PFSK-1 (cell line): ENCODE measurements at regions not wholly inside any gene's neighbourhood (a gene's known extent, or its start where the extent isn't known, plus 50 kb on each side); places are given as distances from the start of the nearest gene placed in this dataset.

Experiments
- FOXP2 ChIP-seq: optimal IDR thresholded peaks from 2 replicates; pipeline ENCODE3; 2011; ENCODE audit warnings: borderline replicate concordance, control low read depth, inconsistent platforms; ENCODE audit not compliant: insufficient read depth; ENCODE audit errors: extremely low read length, extremely low read depth
- POLR2AphosphoS5 ChIP-seq: IDR thresholded peaks from 2 replicates; pipeline ENCODE4 v1.6.1; 2012; ENCODE audit warnings: low read depth, mild to moderate bottlenecking, control low read depth, low read length, moderate library complexity
- REST ChIP-seq, 2 experiments: IDR thresholded peaks; 2 replicates each; pipeline versions ENCODE4 v1.6.1 to v1.8.0; 2011 to 2012; ENCODE audit warnings: low read depth in 2 of 2, low read length in 2 of 2, control low read depth in 1 of 2, inconsistent platforms in 1 of 2, mild to moderate bottlenecking in 1 of 2, moderate library complexity in 1 of 2; ENCODE audit not compliant: insufficient read depth in 1 of 2
- SIN3A ChIP-seq: IDR thresholded peaks from 2 replicates; pipeline ENCODE4 v1.6.1; 2012; ENCODE audit warnings: mild to moderate bottlenecking, low read length, moderate library complexity, borderline replicate concordance; ENCODE audit not compliant: insufficient read depth
- TAF1 ChIP-seq: IDR thresholded peaks from 2 replicates; pipeline ENCODE4 v1.6.1; 2012; ENCODE audit warnings: low read length, control low read depth, borderline replicate concordance; ENCODE audit not compliant: insufficient read depth

- TF ChIP-seq POLR2AphosphoS5, result no peak
- no peak for TF ChIP-seq FOXP2
- TF ChIP-seq REST (IDR thresholded peaks at IDR 0.05; ENCODE audit: insufficient read depth in 1 of 2, low read depth in 2 of 2, low read length in 2 of 2), result no peak
- no peak for TF ChIP-seq TAF1
- no peak for TF ChIP-seq SIN3A
These were observed 266.6 kb downstream of the SMARCA2 start for GRCh38 chr9:2281803-2282185.

GRCh38 chr9:2284770-2285169 lies 269.6 kb downstream of the SMARCA2 start:
- TF ChIP-seq TAF1 (no peak), REST (IDR thresholded peaks at IDR 0.05; ENCODE audit: insufficient read depth in 1 of 2, low read depth in 2 of 2, low read length in 2 of 2) (no peak), POLR2AphosphoS5 (no peak), SIN3A (no peak), FOXP2 (no peak)

GRCh38 chr9:2285416-2286332 lies 270.5 kb downstream of the SMARCA2 start:
- TF ChIP-seq FOXP2, result no peak
- TF ChIP-seq POLR2AphosphoS5, result no peak
- no peak for TF ChIP-seq SIN3A
- TF ChIP-seq REST (IDR thresholded peaks at IDR 0.05; ENCODE audit: insufficient read depth in 1 of 2, low read depth in 2 of 2, low read length in 2 of 2), result no peak
- TF ChIP-seq TAF1, result no peak

- TF ChIP-seq POLR2AphosphoS5, result no peak
These were observed 271.2 kb downstream of the SMARCA2 start for GRCh38 chr9:2286333-2286705.

- TF ChIP-seq TAF1 (no peak), SIN3A (no peak), POLR2AphosphoS5 (no peak), FOXP2 (no peak), REST (IDR thresholded peaks at IDR 0.05; ENCODE audit: insufficient read depth in 1 of 2, low read depth in 2 of 2, low read length in 2 of 2) (no peak)
These were observed 271.8 kb downstream of the SMARCA2 start for GRCh38 chr9:2286825-2287455.
